Lower leg skin (tissue), 4 donors: ENCODE measurements at regions not wholly inside any gene's neighbourhood (a gene's known extent, or its start where the extent isn't known, plus 50 kb on each side); places are given as distances from the start of the nearest gene placed in this dataset.

Source experiments
- DNase-seq, 2 donors: peaks; one replicate each; pipeline ENCODE4 v3.0.0-alpha.2; 2019; ENCODE audit warnings: low spot score in 2 of 2
- H3K4me3 ChIP-seq: fragments of 200-600 bp; sonication (generic); 2 replicates; pipeline ENCODE4 v1.5.1; 2017; ENCODE audit warnings: mild to moderate bottlenecking, low read depth; ENCODE audit not compliant: poor library complexity, severe bottlenecking
- POLR2A ChIP-seq, 2 donors: fragments of 450-650 bp; IDR thresholded peaks; one replicate each; pipeline ENCODE4 v1.6.1; 2016 to 2017; ENCODE audit warnings: antibody characterized with exemption in 2 of 2, mild to moderate bottlenecking in 1 of 2, moderate library complexity in 1 of 2
- WGBS, 2 donors: methylation state at CpG; one replicate each; pipeline ENCODE4 v1.1.5; 2018; 5-methylcytosine and 5-hydroxymethylcytosine counted together
- intact Hi-C: fragments of 100-400 bp; cut with DNase I; formaldehyde crosslinking; loops from one replicate; pipeline ENCODE4 v1.15.0; 2023; ENCODE audit warnings: low total_unique reads
- TF ChIP-seq, protein P1 (sequence below), 3 donors: fragments of 450-650 bp; IDR thresholded peaks; one replicate each; pipeline ENCODE4 v1.5.1; 2016; ENCODE audit warnings: antibody characterized with exemption in 3 of 3, mild to moderate bottlenecking in 3 of 3, moderate library complexity in 2 of 3

DNA sequence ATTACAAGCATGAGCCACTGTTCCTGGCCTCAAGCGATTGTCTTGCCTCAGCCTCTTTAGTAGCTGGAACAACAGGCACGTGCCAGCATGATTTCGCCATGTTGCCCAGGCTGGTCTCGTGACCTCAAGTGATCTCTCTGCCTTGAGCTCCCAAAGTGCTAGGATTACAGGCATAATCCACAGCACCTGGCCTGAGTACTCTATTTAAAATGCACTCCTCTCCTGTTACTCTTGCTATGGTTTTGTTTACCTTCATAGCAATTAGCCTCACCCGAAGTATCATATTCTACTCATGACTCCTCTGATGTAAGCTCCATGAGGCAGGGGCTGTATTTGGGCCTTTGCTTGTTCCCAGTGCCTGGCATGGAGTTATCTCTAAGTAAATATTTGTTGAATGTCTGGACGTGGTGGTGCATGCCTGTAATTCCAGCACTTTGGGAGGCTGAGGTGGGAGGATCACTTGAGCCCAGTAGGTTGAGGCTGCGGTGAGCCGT, 92.5 kb upstream of the SLC34A2 start:
- TF ChIP-seq POLR2A (IDR thresholded peaks at IDR 0.05), result no peak
- TF ChIP-seq, protein P1, sequence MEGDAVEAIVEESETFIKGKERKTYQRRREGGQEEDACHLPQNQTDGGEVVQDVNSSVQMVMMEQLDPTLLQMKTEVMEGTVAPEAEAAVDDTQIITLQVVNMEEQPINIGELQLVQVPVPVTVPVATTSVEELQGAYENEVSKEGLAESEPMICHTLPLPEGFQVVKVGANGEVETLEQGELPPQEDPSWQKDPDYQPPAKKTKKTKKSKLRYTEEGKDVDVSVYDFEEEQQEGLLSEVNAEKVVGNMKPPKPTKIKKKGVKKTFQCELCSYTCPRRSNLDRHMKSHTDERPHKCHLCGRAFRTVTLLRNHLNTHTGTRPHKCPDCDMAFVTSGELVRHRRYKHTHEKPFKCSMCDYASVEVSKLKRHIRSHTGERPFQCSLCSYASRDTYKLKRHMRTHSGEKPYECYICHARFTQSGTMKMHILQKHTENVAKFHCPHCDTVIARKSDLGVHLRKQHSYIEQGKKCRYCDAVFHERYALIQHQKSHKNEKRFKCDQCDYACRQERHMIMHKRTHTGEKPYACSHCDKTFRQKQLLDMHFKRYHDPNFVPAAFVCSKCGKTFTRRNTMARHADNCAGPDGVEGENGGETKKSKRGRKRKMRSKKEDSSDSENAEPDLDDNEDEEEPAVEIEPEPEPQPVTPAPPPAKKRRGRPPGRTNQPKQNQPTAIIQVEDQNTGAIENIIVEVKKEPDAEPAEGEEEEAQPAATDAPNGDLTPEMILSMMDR (IDR thresholded peaks at IDR 0.05), result no peak
- no peak for DNase-seq
- 64 to 67% methylated on average over 8 of the region's 8 CpGs for WGBS, 2 donors
- H3K4me3 ChIP-seq, result no peak overlapping the region
- intact Hi-C loops, result no loop called here

DNA sequence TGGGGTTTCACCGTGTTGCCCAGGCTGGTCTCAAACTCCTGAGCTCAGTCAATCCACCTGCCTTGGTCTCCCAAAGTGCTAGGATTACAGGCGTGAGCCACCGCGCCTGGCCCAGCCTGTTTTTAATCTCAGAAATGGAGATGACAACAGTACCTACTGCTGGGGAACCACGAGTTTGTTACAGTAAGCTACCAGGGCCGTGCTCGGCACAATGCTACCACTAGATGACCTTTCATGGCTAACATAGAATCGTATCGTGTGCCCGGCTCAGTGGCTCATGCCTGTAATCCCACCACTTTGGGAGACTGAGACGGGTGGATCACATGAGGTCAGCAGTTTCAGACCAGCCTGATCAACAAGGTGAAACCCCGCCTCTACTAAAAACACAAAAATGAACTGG, 90.8 kb upstream of the SLC34A2 start:
- H3K4me3 ChIP-seq, result no peak overlapping the region
- WGBS, 2 donors, result 93% methylated on average over 12 of the region's 12 CpGs
- no peak for DNase-seq
- TF ChIP-seq, protein P1 (IDR thresholded peaks at IDR 0.05), result no peak
- no peak for TF ChIP-seq POLR2A (IDR thresholded peaks at IDR 0.05)
- intact Hi-C loops, result no loop called here

DNA sequence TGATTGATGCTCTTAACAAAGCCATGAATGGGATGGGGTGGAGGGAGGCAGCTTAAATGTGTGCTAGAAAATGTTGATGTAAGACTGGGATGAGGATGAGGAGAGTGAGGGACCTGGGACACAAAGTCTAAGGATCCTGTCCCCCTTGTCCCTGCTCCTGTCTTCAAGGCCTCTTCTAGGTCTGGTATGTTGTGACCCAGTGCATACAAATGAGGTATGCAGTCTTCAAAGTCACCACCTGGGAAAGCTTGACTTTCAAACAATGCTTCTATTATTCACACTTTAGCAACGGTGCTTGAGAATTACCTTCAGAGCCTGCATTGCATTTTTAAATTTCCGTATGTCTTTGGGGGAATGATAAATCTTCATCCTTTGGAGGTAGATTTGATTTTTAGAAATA, 88.4 kb upstream of the SLC34A2 start:
- no peak for DNase-seq
- intact Hi-C loops, result no loop called here
- H3K4me3 ChIP-seq, result no peak overlapping the region
- no peak for TF ChIP-seq POLR2A (IDR thresholded peaks at IDR 0.05)
- TF ChIP-seq, protein P1 (IDR thresholded peaks at IDR 0.05), result no peak
- WGBS, 2 donors, result 53 to 60% methylated on average over 2 of the region's 2 CpGs

DNA sequence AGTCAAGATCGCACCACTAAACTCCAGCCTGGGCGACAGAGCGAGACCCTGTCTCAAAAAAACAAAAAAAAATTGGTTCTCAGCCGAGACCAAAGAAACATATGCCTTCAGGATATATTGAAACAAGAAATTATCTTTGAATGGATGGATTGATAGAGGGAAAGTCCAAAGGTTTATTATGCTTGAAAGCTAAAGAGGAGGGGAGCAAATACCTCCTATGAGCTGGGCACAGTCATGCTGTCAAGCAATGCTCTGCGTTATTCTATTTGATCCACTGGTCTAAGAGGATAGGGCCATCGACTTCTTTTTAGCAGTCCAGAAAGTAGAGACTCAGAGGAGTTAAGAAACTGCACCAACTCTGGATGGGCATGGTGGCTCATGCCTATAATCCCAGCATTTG, 85.9 kb upstream of the SLC34A2 start:
- no peak overlapping the region for H3K4me3 ChIP-seq
- 74% methylated on average over 6 of the region's 6 CpGs for WGBS, 2 donors
- intact Hi-C loops, result no loop called here
- DNase-seq, result no peak
- TF ChIP-seq, protein P1 (IDR thresholded peaks at IDR 0.05), result no peak
- no peak for TF ChIP-seq POLR2A (IDR thresholded peaks at IDR 0.05)

DNA sequence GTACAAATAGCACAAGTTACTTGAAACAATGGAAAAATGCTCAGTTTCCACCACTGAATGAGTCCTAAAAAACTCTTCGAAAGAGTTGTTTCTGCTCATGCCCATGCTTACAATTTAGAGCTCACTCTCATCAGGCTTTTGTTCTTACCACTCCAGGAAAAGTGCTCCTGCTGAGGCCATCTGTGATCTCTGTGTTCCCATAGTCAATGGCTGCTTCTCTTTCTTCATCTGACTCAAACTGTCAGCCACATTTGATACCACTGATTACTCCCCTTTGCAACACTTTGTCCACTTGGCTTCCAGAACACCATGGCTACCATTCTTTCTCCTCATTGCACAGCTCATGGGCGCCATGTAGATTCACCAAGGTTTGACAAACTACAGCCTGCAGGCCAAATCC, 80.0 kb upstream of the SLC34A2 start:
- intact Hi-C loops, result no loop called here
- 88 to 89% methylated on average over 2 of the region's 2 CpGs for WGBS, 2 donors
- no peak for DNase-seq
- TF ChIP-seq, protein P1 (IDR thresholded peaks at IDR 0.05), result no peak
- no peak for TF ChIP-seq POLR2A (IDR thresholded peaks at IDR 0.05)
- H3K4me3 ChIP-seq, result no peak overlapping the region

DNA sequence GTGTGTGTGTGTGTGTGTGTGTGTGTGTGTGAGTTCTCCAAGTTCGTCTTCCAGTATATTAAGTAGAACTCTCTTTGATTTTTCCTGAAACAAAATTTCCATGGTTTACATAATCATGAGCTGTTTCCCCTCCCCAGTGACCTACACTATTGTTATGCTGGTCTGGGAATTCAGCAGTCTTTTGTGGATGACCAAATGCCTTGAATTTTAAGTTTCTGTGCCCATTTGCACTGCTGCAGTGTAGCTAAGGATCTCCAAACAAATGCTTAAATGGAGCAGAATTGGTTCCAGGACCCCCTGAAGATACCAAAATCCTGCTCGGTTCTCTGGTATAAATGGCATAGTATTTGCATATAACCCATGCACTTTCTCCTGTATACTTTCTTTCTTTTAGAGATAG, 77.2 kb upstream of the SLC34A2 start:
- no peak for DNase-seq
- WGBS, 2 donors, result 64 to 78% methylated on average over 2 of the region's 2 CpGs
- H3K4me3 ChIP-seq, result no peak overlapping the region
- intact Hi-C loops, result no loop called here
- no peak for TF ChIP-seq POLR2A (IDR thresholded peaks at IDR 0.05)
- TF ChIP-seq, protein P1 (IDR thresholded peaks at IDR 0.05), result no peak
